GM19397 (cell line): ENCODE measurements at regions not wholly inside any gene's neighbourhood (a gene's known extent, or its start where the extent isn't known, plus 50 kb on each side); places are given as distances from the start of the nearest gene placed in this dataset.
"Not testable (repeated sequence)": the region's sequence is repeated elsewhere in the genome, so short reads cannot be mapped to it uniquely, and the experiment has no call there.

Source experiments
- ATAC-seq: cut with Tn5 transposase; IDR thresholded peaks from one replicate; pipeline ENCODE4 v1.9.1; 2021; ENCODE audit warnings: mild to moderate bottlenecking, moderate library complexity; ENCODE audit not compliant: unreplicated experiment

DNA sequence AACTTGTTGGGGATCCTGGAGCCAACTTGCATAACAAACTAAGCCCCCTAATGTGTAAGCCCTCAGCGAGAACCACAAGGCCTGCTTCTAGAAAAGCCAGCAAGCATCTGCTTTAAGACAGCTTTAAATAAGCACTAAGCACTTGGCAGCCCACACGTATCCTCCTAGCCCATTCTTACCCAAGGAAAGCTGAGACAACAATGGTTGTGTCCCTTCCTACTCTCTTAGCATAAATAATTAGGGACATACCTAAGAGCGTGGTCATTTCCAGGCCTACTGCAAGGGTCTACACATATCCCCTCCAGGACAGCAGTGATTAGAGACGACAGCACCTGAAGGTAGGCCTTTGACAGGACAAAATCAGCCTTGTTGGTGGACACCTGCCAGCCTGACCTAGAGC, 322.8 kb upstream of the PPARGC1A start:
- ATAC-seq = no peak

GRCh38 chr4:24211856-24212255, 322.0 kb upstream of the PPARGC1A start:
- no peak for ATAC-seq

DNA sequence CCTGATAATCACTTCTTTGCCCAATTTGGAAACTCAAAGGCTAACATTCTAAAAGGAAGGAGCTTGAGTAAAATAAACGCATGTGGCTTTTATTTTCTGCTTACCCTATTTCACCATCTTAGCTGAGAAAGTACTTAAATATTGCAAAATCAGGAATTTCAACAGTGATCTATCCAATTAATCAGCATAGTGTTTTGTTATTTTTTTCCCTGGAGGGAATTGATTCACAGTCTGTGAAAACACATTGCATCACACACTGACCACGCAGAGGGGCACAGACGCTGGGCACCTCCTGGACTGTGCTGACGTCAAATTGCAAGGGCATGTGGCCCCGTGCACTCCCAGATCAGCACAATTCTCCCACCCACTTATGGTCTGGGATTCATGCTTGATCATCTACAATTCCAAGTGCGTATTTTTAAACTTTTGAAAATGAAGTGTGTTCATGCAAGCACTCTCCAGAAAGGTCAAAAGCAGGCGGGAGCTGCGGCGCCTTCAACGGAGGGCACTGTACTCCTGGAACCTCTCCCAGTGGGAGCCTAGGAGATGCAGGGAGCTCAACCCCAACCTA, 320.6 kb upstream of the PPARGC1A start:
- ATAC-seq = no peak

GRCh38 chr4:24209906-24210305, 320.1 kb upstream of the PPARGC1A start:
- no peak for ATAC-seq

GRCh38 chr4:24209131-24209530, 319.3 kb upstream of the PPARGC1A start:
- ATAC-seq = no peak

GRCh38 chr4:24208691-24209090, 318.8 kb upstream of the PPARGC1A start:
- ATAC-seq = no peak

DNA sequence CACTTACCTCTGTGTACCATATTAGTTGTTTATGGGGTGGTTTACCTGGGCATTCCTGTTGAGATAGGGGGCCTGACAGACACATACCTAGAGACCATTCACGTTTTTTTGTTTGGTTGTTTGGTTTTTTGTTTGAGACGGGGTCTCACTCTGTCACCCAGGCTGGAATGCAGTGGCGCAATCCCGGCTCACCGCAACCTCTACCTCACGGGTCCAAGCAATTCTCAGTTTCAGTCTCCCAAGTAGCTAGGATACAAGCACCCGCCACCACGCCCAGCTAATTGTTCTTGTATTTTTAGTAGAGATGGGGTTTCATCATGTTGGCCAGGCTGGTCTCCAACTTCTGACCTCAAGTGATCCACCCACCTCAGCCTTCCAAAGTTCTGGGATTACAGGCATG, 314.9 kb upstream of the PPARGC1A start:
- ATAC-seq = not testable (repeated sequence)

DNA sequence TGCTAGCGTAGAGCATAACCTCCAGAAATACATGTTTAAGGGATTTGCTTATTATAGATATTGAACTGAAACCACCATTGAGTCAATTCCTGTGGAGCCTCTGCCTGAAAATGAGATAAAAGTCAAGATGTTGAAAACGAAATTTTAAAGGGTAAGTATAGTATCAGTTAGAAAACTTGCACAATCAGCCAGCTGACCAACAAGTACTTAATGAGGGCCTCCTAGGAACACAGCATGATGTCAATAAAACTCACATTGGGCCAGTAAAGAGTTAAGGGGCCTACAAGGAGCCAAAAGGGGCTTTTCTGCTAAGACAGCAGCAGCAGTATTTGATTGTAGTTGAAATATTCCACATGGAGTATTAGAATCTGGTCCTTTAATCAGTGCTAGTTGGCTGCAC, 314.1 kb upstream of the PPARGC1A start:
- no peak for ATAC-seq

DNA sequence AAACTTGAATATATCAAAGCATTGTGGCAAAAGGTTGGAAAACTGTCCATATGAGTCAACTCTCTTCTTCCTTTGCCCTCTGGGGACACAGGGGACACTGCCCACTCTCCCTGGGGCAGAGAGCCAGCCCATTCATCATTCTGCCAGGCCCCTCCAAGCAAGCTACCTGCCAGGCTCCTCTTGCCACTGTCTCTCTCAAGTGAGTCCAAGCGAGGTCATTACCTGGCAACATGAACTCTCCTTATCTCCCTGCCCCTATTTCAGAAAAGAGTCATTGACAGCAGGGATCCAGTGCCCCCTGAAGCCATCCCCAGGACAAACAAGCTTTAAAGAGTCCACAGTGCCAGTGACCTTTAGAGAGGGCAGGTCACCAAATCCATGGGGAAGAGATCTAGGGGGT, 312.7 kb upstream of the PPARGC1A start:
- no peak for ATAC-seq

DNA sequence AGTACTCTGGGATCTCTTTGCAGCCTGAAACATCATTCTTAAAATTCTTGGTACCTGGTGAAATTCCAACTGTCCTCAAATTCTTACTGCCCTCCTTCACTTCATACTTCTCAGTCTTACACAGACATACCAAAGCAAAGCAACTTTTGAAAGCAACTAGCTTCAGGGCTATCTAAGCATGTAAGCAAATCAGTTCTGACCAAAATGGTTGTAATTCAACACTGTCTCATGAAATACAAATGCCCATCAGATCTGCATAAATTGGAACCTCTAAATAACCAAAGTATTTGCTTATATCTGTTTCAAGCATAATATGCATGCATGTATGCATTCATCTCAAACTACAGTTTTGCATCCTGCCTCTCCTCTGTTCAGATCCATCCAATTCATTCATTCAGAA, 308.1 kb upstream of the PPARGC1A start:
- no peak for ATAC-seq

- no peak for ATAC-seq
These were observed 306.9 kb upstream of the PPARGC1A start for GRCh38 chr4:24196785-24197184.

DNA sequence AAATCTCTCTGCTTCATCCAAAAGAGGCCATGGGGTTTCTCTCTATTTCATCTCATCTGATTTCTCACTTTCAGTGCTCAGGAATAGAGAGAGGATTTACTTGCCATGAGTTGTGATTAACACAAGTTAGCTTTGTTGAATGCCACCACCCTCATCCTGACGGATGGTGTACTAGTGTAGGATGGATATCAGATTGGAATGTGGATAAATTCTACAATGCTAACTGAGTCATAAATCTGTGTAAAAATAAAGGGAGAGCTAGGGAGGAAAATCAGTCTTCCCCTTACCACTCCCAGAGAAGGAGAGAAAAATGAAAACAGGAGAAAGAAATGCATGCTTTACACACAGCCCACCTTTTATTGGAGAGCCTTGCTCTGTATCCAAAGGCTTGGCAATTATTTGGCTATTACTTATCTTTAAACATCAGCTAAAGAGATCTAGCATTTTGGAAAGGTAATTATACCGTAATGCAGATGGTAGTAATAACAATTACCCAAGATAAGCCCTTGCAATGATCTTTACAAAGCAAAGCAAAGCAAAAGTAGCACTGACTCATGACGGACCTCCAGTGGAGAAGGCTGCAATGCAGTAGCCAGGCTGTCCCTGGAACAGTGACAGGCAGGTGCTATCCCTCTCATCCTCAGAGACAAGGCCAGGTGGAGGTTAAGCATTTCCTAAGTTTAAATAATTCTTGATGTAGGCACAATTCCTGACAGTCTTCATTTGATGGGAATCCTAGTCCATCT, 306.3 kb upstream of the PPARGC1A start:
- ATAC-seq = no peak

GRCh38 chr4:24192018-24192641, 302.3 kb upstream of the PPARGC1A start:
- ATAC-seq = no peak

GRCh38 chr4:24190761-24191695, 301.2 kb upstream of the PPARGC1A start:
- no peak for ATAC-seq

DNA sequence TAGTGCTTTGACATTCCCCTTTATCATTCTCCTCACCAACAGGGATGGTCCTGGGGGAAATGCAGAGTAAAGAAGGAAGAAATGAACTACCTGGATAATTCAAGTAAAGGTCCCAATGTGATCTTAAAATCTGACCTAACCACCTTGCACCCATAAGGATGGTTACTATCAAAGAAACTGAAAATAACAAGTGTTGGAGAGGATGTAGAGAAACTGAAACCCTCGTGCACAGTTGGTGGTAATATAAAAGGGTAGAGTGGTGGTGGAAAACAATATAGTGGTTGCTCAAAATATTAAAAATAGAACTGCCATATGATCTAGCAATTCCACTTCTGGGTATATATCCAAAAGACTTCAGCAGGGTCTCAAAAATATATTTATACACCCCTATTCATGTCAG, 298.6 kb upstream of the PPARGC1A start:
- ATAC-seq = no peak

DNA sequence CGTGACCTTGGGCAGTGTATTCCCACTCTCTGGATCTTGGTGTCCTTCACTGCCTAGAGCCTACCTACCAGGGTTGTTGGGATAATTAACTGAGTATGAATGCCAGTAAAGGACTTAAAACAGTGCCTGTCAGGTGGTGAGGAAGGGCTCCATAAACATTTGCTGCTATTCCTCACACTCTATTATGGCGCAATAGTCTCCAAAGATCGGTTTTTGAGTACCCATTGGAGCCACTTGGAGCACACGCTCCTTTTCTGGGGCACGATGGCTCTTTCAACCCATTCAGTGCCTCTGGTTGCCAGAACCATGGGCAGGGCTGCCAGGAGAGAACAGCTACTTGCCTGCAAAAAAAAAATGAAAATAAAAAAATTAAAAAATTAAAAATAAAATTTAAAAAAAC, 296.6 kb upstream of the PPARGC1A start:
- ATAC-seq = no peak

GRCh38 chr4:24181005-24181404, 291.2 kb upstream of the PPARGC1A start:
- no peak for ATAC-seq

DNA sequence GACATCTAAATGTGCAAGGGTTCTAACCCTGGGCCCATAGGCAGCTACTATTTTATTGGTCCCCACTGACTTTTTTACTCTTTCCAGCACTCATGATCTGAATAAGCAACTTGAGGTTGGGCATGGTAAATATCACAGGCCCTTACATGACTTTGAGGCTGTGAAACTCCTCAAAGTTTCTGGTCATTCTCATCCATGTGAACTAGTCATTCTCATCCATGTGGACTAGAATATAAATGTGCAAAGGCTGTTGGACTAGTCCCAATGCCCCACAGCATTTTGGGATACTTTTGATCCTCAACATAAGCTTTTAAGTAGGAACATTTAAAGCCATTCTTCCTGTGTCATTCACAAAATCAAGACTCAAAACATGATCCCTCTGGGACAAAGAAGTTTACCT, 290.7 kb upstream of the PPARGC1A start:
- ATAC-seq = no peak

DNA sequence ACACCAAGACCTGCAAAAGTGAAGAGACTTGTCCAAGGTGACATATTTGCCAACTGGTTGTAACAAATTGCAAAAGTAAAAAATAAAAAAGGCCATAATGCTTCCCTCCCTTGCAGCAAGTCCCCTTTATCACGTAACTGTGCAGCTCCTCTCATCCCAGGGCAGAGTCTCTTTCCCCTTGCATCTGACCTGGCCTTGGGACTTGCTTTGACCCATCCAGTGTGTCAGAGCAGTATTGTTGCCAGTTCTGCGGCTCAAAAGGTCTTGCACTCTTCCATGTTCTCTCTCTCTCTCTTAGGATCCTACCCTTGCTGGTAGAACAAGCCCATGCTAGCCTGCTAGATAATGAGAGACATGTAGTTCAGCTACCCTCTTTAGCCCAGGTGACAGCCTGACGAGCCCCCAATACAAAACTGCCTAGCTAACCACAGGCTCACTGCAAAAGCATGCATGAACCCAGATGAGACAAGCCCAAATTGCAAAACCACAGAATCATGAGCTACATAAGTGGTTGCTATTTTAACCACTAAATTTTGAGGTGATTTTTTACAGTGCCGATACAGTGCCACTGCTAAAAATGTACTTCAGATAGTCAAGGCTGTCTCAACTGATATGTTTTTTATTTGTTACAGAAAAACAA, 289.5 kb upstream of the PPARGC1A start:
- ATAC-seq = no peak

- ATAC-seq = not testable (repeated sequence)
These were observed 287.6 kb upstream of the PPARGC1A start for GRCh38 chr4:24177443-24177842.

GRCh38 chr4:24175707-24176106, 285.9 kb upstream of the PPARGC1A start:
- ATAC-seq = no peak
